ENCODE measurements at regions not wholly inside any gene's neighbourhood (a gene's known extent, or its start where the extent isn't known, plus 50 kb on each side); places are given as distances from the start of the nearest gene placed in this dataset.

GRCh38 chr13:37453246-37453645, 145.3 kb downstream of the POSTN start:
- no peak overlapping the region for H3K4me3 Mint-ChIP-seq
- H3K4me1 Mint-ChIP-seq = no peaks in the 10 kb centered on the region
- DNase-seq = no peak
- peaks cover 8% of the 10 kb centered on the region for H3K9me3 Mint-ChIP-seq
- H3K27me3 Mint-ChIP-seq = no peaks in the 10 kb centered on the region
- intact Hi-C loops (cut with micrococcal nuclease) = no loop called here
- H3K27ac Mint-ChIP-seq = no peak overlapping the region
- no peaks in the 10 kb centered on the region for H3K36me3 Mint-ChIP-seq (ENCODE audit: low read depth)

- no peak for DNase-seq
- Mint-ChIP-seq H3K9me3 (peaks cover 12% of the 10 kb centered on the region), H3K4me1 (no peaks in the 10 kb centered on the region), H3K36me3 (ENCODE audit: low read depth) (no peaks in the 10 kb centered on the region), H3K4me3 (no peak overlapping the region), H3K27ac (no peak overlapping the region), H3K27me3 (no peaks in the 10 kb centered on the region)
- intact Hi-C loops (cut with micrococcal nuclease) = no loop called here
These were observed 148.3 kb downstream of the POSTN start for GRCh38 chr13:37450276-37450675.

GRCh38 chr13:37448153-37448552, 150.4 kb downstream of the POSTN start:
- Mint-ChIP-seq H3K27ac (no peak overlapping the region), H3K36me3 (ENCODE audit: low read depth) (no peaks in the 10 kb centered on the region), H3K4me1 (no peaks in the 10 kb centered on the region), H3K9me3 (peaks cover 4% of the 10 kb centered on the region), H3K4me3 (no peak overlapping the region), H3K27me3 (no peaks in the 10 kb centered on the region)
- intact Hi-C loops (cut with micrococcal nuclease) = no loop called here
- DNase-seq = no peak

- Mint-ChIP-seq H3K4me3 (no peak overlapping the region), H3K27me3 (no peaks in the 10 kb centered on the region), H3K4me1 (no peaks in the 10 kb centered on the region), H3K36me3 (ENCODE audit: low read depth) (no peaks in the 10 kb centered on the region), H3K27ac (no peak overlapping the region), H3K9me3 (peaks cover 4% of the 10 kb centered on the region)
- DNase-seq = no peak
- intact Hi-C loops (cut with micrococcal nuclease) = no loop called here
These were observed 152.1 kb downstream of the POSTN start for GRCh38 chr13:37446503-37446902.

- intact Hi-C loops (cut with micrococcal nuclease) = no loop called here
- H3K4me3 Mint-ChIP-seq = no peak overlapping the region
These were observed 155.0 kb downstream of the POSTN start for GRCh38 chr13:37443538-37443937.

GRCh38 chr13:37442996-37443395, 155.6 kb downstream of the POSTN start:
- no peak for DNase-seq
- Mint-ChIP-seq H3K9me3 (peaks cover 8% of the 10 kb centered on the region), H3K36me3 (ENCODE audit: low read depth) (no peaks in the 10 kb centered on the region), H3K27me3 (no peaks in the 10 kb centered on the region), H3K4me3 (no peak overlapping the region), H3K4me1 (no peaks in the 10 kb centered on the region), H3K27ac (no peak overlapping the region)
- intact Hi-C loops (cut with micrococcal nuclease) = no loop called here

More at GRCh38 chr13:37443538-37443937, 155.0 kb downstream of the POSTN start:
- Mint-ChIP-seq H3K4me1 (no peaks in the 10 kb centered on the region), H3K36me3 (ENCODE audit: low read depth) (no peaks in the 10 kb centered on the region), H3K9me3 (peaks cover 8% of the 10 kb centered on the region), H3K27ac (no peak overlapping the region), H3K27me3 (no peaks in the 10 kb centered on the region)
- DNase-seq = no peak

- intact Hi-C loops (cut with micrococcal nuclease) = no loop called here
- no peak overlapping the region for H3K27ac Mint-ChIP-seq
- H3K4me1 Mint-ChIP-seq = no peaks in the 10 kb centered on the region
- no peaks in the 10 kb centered on the region for H3K27me3 Mint-ChIP-seq
- no peaks in the 10 kb centered on the region for H3K36me3 Mint-ChIP-seq (ENCODE audit: low read depth)
- peaks cover 4% of the 10 kb centered on the region for H3K9me3 Mint-ChIP-seq
- DNase-seq = no peak
- no peak overlapping the region for H3K4me3 Mint-ChIP-seq
These were observed 162.7 kb downstream of the POSTN start for GRCh38 chr13:37435881-37436280.

GRCh38 chr13:37433086-37433485, 165.5 kb downstream of the POSTN start:
- Mint-ChIP-seq H3K9me3 (peaks cover 4% of the 10 kb centered on the region), H3K4me3 (no peak overlapping the region), H3K27me3 (no peaks in the 10 kb centered on the region), H3K4me1 (no peaks in the 10 kb centered on the region), H3K27ac (no peak overlapping the region), H3K36me3 (ENCODE audit: low read depth) (no peaks in the 10 kb centered on the region)
- DNase-seq = no peak
- intact Hi-C loops (cut with micrococcal nuclease) = no loop called here

- no peaks in the 10 kb centered on the region for H3K4me1 Mint-ChIP-seq
- peaks cover 4% of the 10 kb centered on the region for H3K9me3 Mint-ChIP-seq
- H3K4me3 Mint-ChIP-seq = no peak overlapping the region
- intact Hi-C loops (cut with micrococcal nuclease) = no loop called here
- no peak for DNase-seq
- no peaks in the 10 kb centered on the region for H3K36me3 Mint-ChIP-seq (ENCODE audit: low read depth)
- no peaks in the 10 kb centered on the region for H3K27me3 Mint-ChIP-seq
- no peak overlapping the region for H3K27ac Mint-ChIP-seq
These were observed 168.6 kb downstream of the POSTN start for GRCh38 chr13:37429976-37430375.

GRCh38 chr13:37427843-37428494, 170.6 kb downstream of the POSTN start:
- Mint-ChIP-seq H3K27ac (no peak overlapping the region), H3K4me1 (no peaks in the 10 kb centered on the region), H3K9me3 (peaks cover 4% of the 10 kb centered on the region), H3K36me3 (ENCODE audit: low read depth) (no peaks in the 10 kb centered on the region), H3K27me3 (no peaks in the 10 kb centered on the region), H3K4me3 (no peak overlapping the region)
- intact Hi-C loops (cut with micrococcal nuclease) = no loop called here
- DNase-seq = no peak

GRCh38 chr13:37418490-37418889, 180.1 kb downstream of the POSTN start:
- Mint-ChIP-seq H3K4me1 (no peaks in the 10 kb centered on the region), H3K9me3 (no peaks in the 10 kb centered on the region), H3K27me3 (no peaks in the 10 kb centered on the region), H3K36me3 (ENCODE audit: low read depth) (no peaks in the 10 kb centered on the region), H3K27ac (no peak overlapping the region), H3K4me3 (no peak overlapping the region)
- DNase-seq = no peak
- intact Hi-C loops (cut with micrococcal nuclease) = no loop called here

- peaks cover 3% of the 10 kb centered on the region for H3K9me3 Mint-ChIP-seq
- H3K4me1 Mint-ChIP-seq = no peaks in the 10 kb centered on the region
- no peaks in the 10 kb centered on the region for H3K27me3 Mint-ChIP-seq
- DNase-seq = no peak
- H3K27ac Mint-ChIP-seq = no peak overlapping the region
- H3K36me3 Mint-ChIP-seq (ENCODE audit: low read depth) = no peaks in the 10 kb centered on the region
- H3K4me3 Mint-ChIP-seq = no peak overlapping the region
- intact Hi-C loops (cut with micrococcal nuclease) = no loop called here
These were observed 181.5 kb downstream of the POSTN start for GRCh38 chr13:37417060-37417441.

- no peak overlapping the region for H3K27ac Mint-ChIP-seq
- no peak overlapping the region for H3K4me3 Mint-ChIP-seq
- intact Hi-C loops (cut with micrococcal nuclease) = no loop called here
- no peak for DNase-seq
- H3K9me3 Mint-ChIP-seq = peaks cover 3% of the 10 kb centered on the region
- no peaks in the 10 kb centered on the region for H3K36me3 Mint-ChIP-seq (ENCODE audit: low read depth)
- no peaks in the 10 kb centered on the region for H3K27me3 Mint-ChIP-seq
- H3K4me1 Mint-ChIP-seq = no peaks in the 10 kb centered on the region
These were observed 182.1 kb downstream of the POSTN start for GRCh38 chr13:37416291-37417059.

- Mint-ChIP-seq H3K36me3 (ENCODE audit: low read depth) (no peaks in the 10 kb centered on the region), H3K4me3 (no peak overlapping the region), H3K4me1 (no peaks in the 10 kb centered on the region), H3K27ac (no peak overlapping the region), H3K27me3 (no peaks in the 10 kb centered on the region), H3K9me3 (peaks cover 3% of the 10 kb centered on the region)
- intact Hi-C loops (cut with micrococcal nuclease) = no loop called here
- no peak for DNase-seq
These were observed 185.4 kb downstream of the POSTN start for GRCh38 chr13:37413161-37413560.
